GM21390 (cell line): ENCODE measurements at regions not wholly inside any gene's neighbourhood (a gene's known extent, or its start where the extent isn't known, plus 50 kb on each side); places are given as distances from the start of the nearest gene placed in this dataset.
"Not testable (repeated sequence)": the region's sequence is repeated elsewhere in the genome, so short reads cannot be mapped to it uniquely, and the experiment has no call there.

ENCODE experiments used
- ATAC-seq: cut with Tn5 transposase; IDR thresholded peaks from one replicate; pipeline ENCODE4 v1.9.1; 2021; ENCODE audit not compliant: unreplicated experiment

GRCh38 chr5:10019236-10019635 lies 230.5 kb downstream of the ATPSCKMT start:
- ATAC-seq, result no peak

GRCh38 chr5:10018201-10019069 lies 231.3 kb downstream of the ATPSCKMT start:
- no peak for ATAC-seq

GRCh38 chr5:10017786-10018185 lies 231.9 kb downstream of the ATPSCKMT start:
- ATAC-seq, result no peak

- not testable (repeated sequence) for ATAC-seq
Observed at GRCh38 chr5:10016559-10016958, 233.1 kb downstream of the ATPSCKMT start.

- ATAC-seq, result not testable (repeated sequence)
Observed at GRCh38 chr5:10015681-10016080, 234.0 kb downstream of the ATPSCKMT start.

- no peak for ATAC-seq
Observed at GRCh38 chr5:10009802-10010201, 239.9 kb downstream of the ATPSCKMT start.

- no peak for ATAC-seq
Observed at GRCh38 chr5:9987101-9987500, 262.6 kb downstream of the ATPSCKMT start.

GRCh38 chr5:9977070-9977469 lies 272.6 kb downstream of the ATPSCKMT start:
- ATAC-seq, result no peak

- ATAC-seq, result no peak
Observed at GRCh38 chr5:9976621-9977020, 273.1 kb downstream of the ATPSCKMT start.

GRCh38 chr5:9972059-9972458 lies 277.6 kb downstream of the ATPSCKMT start:
- no peak for ATAC-seq

- ATAC-seq, result no peak
Observed at GRCh38 chr5:9971301-9971700, 278.4 kb downstream of the ATPSCKMT start.

GRCh38 chr5:9958914-9959313 lies 290.8 kb downstream of the ATPSCKMT start:
- ATAC-seq, result no peak

- ATAC-seq, result no peak
Observed at GRCh38 chr5:9957214-9957613, 292.5 kb downstream of the ATPSCKMT start.

GRCh38 chr5:9956725-9957124 lies 293.0 kb downstream of the ATPSCKMT start:
- no peak for ATAC-seq

GRCh38 chr5:9955586-9955985 lies 294.1 kb downstream of the ATPSCKMT start:
- ATAC-seq, result no peak

- ATAC-seq, result no peak
Observed at GRCh38 chr5:9954869-9955268, 294.8 kb downstream of the ATPSCKMT start.

GRCh38 chr5:9953691-9954090 lies 296.0 kb downstream of the ATPSCKMT start:
- ATAC-seq, result no peak

GRCh38 chr5:9951865-9952516 lies 297.7 kb downstream of the ATPSCKMT start:
- no peak for ATAC-seq

GRCh38 chr5:9947944-9948343 lies 301.7 kb downstream of the ATPSCKMT start:
- no peak for ATAC-seq

- ATAC-seq, result peak; percentile 56
Observed at GRCh38 chr5:9947225-9947714, 302.4 kb downstream of the ATPSCKMT start.

GRCh38 chr5:9932770-9933169 lies 302.6 kb upstream of the TAS2R1 start:
- no peak for ATAC-seq

GRCh38 chr5:9930156-9930555 lies 300.0 kb upstream of the TAS2R1 start:
- ATAC-seq, result no peak
